ENCODE measurements at regions not wholly inside any gene's neighbourhood (a gene's known extent, or its start where the extent isn't known, plus 50 kb on each side); places are given as distances from the start of the nearest gene placed in this dataset.
A peak's percentile ranks its signal among the peaks of the same experiment; 100 is the strongest.

GRCh38 chr5:142446131-142446959 is 121.5 kb upstream of the SPRY4 start (continued):
- TF ChIP-seq RREB1 (CRISPR knock-in tag; IDR thresholded peaks at IDR 0.05) (no peak), FOXK2 (conservative IDR thresholded peaks at IDR 0.05 in 1 of 2, IDR thresholded peaks at IDR 0.05 in 1 of 2; ENCODE audit: low read depth in 2 of 2) (0 out of 4 replicates have a peak, but pooled peaks have one; percentile 19 to 28), PTBP1 (IDR thresholded peaks at IDR 0.05; ENCODE audit: low read depth, low read length) (no peak), CHD2 (IDR thresholded peaks at IDR 0.05; ENCODE audit: low read depth, low read length) (0 out of 2 replicates have a peak, but pooled peaks have one; percentile 15), ARNT (IDR thresholded peaks at IDR 0.05) (0 out of 4 replicates have a peak, but pooled peaks of 1 of the 2 experiments have one; percentile 27), TCF15 (CRISPR knock-in tag; IDR thresholded peaks at IDR 0.05) (no peak), HINFP (tag; conservative IDR thresholded peaks at IDR 0.05; ENCODE audit: low read depth) (no peak), SREBF2 (CRISPR knock-in tag; IDR thresholded peaks at IDR 0.05) (no peak), CCNT2 (IDR thresholded peaks at IDR 0.05; ENCODE audit: borderline replicate concordance, extremely low read depth, insufficient read length, low read depth, low read length) (no peak), PHF21A (IDR thresholded peaks at IDR 0.05; ENCODE audit: borderline replicate concordance, low read depth) (no peak), ILF3 (IDR thresholded peaks at IDR 0.05; ENCODE audit: borderline replicate concordance) (peak; percentile 27; the same call in 1 of the 2 replicates), MCM2 (IDR thresholded peaks at IDR 0.05; ENCODE audit: low read depth) (no peak), ZFP36 (IDR thresholded peaks at IDR 0.05; ENCODE audit: low read depth, low read length, partially characterized antibody) (peak; percentile 29), NR2C2 (CRISPR knock-in tag; IDR thresholded peaks at IDR 0.05) (no peak), NR2C2 (tag; IDR thresholded peaks at IDR 0.05) (peak; percentile 81; the same call in 1 of the 2 replicates), ZNF41 (CRISPR knock-in tag; conservative IDR thresholded peaks at IDR 0.05) (no peak), GMEB1 (CRISPR knock-in tag; IDR thresholded peaks at IDR 0.05) (no peak)

Measured in K562 (cell line).